K562 (cell line): ENCODE measurements at regions not wholly inside any gene's neighbourhood (a gene's known extent, or its start where the extent isn't known, plus 50 kb on each side); places are given as distances from the start of the nearest gene placed in this dataset.

ENCODE experiments used
- ATAC-seq: fragments of 200-7000 bp; cut with Tn5 transposase; 3 replicates; pipeline ENCODE4 v1.9.1; 2020; ENCODE audit warnings: moderate library complexity
- BruUV-seq: library from RNA; stranded (reverse); fragments of 400-500 nt; replicated peaks from 2 replicates; lab custom pipeline; 2021; lab: Mats Ljungman, UMichigan
- CTCF ChIA-PET: fragments of 300-600 bp; formaldehyde crosslinking; extraction: SDS; loops from one replicate; lab custom pipeline; 2021; ENCODE audit warnings: low intra/inter-chr PET ratio; lab: Yijun Ruan, JAX
- POLR2A ChIA-PET: fragments of 300-600, 350-650 bp; sonication (Branson Sonifier 250); formaldehyde crosslinking; extraction: SDS; loops from one replicate; lab custom pipeline; 2021; ENCODE audit warnings: antibody characterized with exemption, inconsistent platforms; lab: Yijun Ruan, JAX
- DNase-seq, 4 experiments: peaks; one replicate each; pipeline versions ENCODE4 v3.0.0 to v3.0.0-alpha.2; 2011 to 2018; ENCODE audit warnings: low spot score in 3 of 4, mixed read lengths in 3 of 4; ENCODE audit errors: extremely low read depth in 1 of 4
- FAIRE-seq: peaks from 2 replicates; lab custom pipeline; 2011; peaks lifted over from hg19 to GRCh38; lab: Jason Lieb, UNC
- H2AFZ ChIP-seq: 2 replicates; pipeline ENCODE4 v1.6.0; 2011; ENCODE audit warnings: low read depth, low read length, control low read depth, inconsistent platforms
- H3K27ac ChIP-seq: fragments of 200-600 bp; 3 replicates; pipeline ENCODE4 v1.8.0; 2011; ENCODE audit warnings: low read depth, mild to moderate bottlenecking, control low read depth, inconsistent platforms, low read length, moderate library complexity, mixed read lengths; ENCODE audit errors: extremely low read depth
- H3K27me3 ChIP-seq, 2 experiments: fragments of 300-600 bp in 1 of 2; 2 replicates in 1 of 2; 3 replicates in 1 of 2; pipeline versions ENCODE4 v1.6.0 to v1.8.0; 2011; ENCODE audit warnings: inconsistent platforms in 2 of 2, low read length in 2 of 2, mild to moderate bottlenecking in 1 of 2, mixed read lengths in 1 of 2, moderate library complexity in 1 of 2; ENCODE audit not compliant: control insufficient read depth in 2 of 2, insufficient read depth in 2 of 2
- H3K36me3 ChIP-seq: fragments of 300-600 bp; 3 replicates; pipeline ENCODE4 v1.8.0; 2011; ENCODE audit warnings: mild to moderate bottlenecking, low read length, inconsistent platforms; ENCODE audit not compliant: control insufficient read depth, insufficient read depth
- H3K4me1 ChIP-seq, 2 experiments: fragments of 200-600 bp in 1 of 2; replicated peaks in 1 of 2; 2 replicates in 1 of 2; 3 replicates in 1 of 2; pipeline versions ENCODE4 v1.5.1 to v1.8.0; 2011; ENCODE audit warnings: inconsistent platforms in 2 of 2, low read length in 2 of 2, mild to moderate bottlenecking in 1 of 2, mixed read lengths in 1 of 2, moderate library complexity in 1 of 2; ENCODE audit not compliant: control insufficient read depth in 2 of 2, insufficient read depth in 2 of 2
- H3K4me2 ChIP-seq: 2 replicates; pipeline ENCODE4 v1.6.1; 2011; ENCODE audit warnings: low read length, control low read depth, inconsistent platforms, mixed read lengths; ENCODE audit not compliant: insufficient read depth
- H3K4me3 ChIP-seq: fragments of 200-600 bp; sonication (generic), shearing (Covaris generic); 2 replicates; pipeline ENCODE4 v1.5.1; 2016; ENCODE audit warnings: control low read depth, inconsistent platforms
- H3K79me2 ChIP-seq: fragments of 200-600 bp; 3 replicates; pipeline ENCODE4 v1.8.0; 2011; ENCODE audit warnings: low read length, inconsistent platforms; ENCODE audit not compliant: control insufficient read depth, insufficient read depth
- H3K9ac ChIP-seq, 2 experiments: 2 replicates each; pipeline versions ENCODE4 v1.6.0 to v1.6.1; 2011; ENCODE audit warnings: low read depth in 2 of 2, low read length in 2 of 2, control low read depth in 1 of 2, inconsistent platforms in 1 of 2, mild to moderate bottlenecking in 1 of 2, mixed read lengths in 1 of 2; ENCODE audit not compliant: insufficient read depth in 1 of 2
- H3K9me1 ChIP-seq: one replicate; pipeline ENCODE4 v1.6.0; 2011; ENCODE audit warnings: inconsistent platforms, mild to moderate bottlenecking, low read length, moderate library complexity; ENCODE audit not compliant: control insufficient read depth, insufficient read depth
- H3K9me3 ChIP-seq: replicated peaks from 2 replicates; pipeline ENCODE4 v1.5.1; 2011; ENCODE audit warnings: low read depth, low read length, inconsistent platforms; ENCODE audit not compliant: control insufficient read depth, insufficient read depth
- H4K20me1 ChIP-seq: replicated peaks from 2 replicates; pipeline ENCODE4 v1.6.1; 2011; ENCODE audit warnings: low read length, inconsistent platforms, mixed read lengths; ENCODE audit not compliant: control insufficient read depth, insufficient read depth
- CBFB ChIP-seq: sonication (generic); formaldehyde crosslinking; IDR thresholded peaks from 2 replicates; pipeline ENCODE4 v1.4.0; 2020; ENCODE audit warnings: mild to moderate bottlenecking, missing genetic modification reagents
- CBX3 ChIP-seq, 2 experiments: IDR thresholded peaks; 1 replicate in 1 of 2; 2 replicates in 1 of 2; pipeline ENCODE4 v1.6.1; 2012; ENCODE audit warnings: inconsistent platforms in 2 of 2, low read length in 2 of 2, borderline replicate concordance in 1 of 2, control low read depth in 1 of 2
- CLOCK ChIP-seq: fragments of 250-450 bp; sonication (Bioruptor Pico); IDR thresholded peaks from 2 replicates; pipeline ENCODE4 v1.4.0; 2020; ENCODE audit warnings: mild to moderate bottlenecking, moderate library complexity, borderline replicate concordance
- HCFC1 ChIP-seq: IDR thresholded peaks from 2 replicates; pipeline ENCODE4 v1.6.1; 2012; ENCODE audit warnings: low read depth, low read length, improper control_type of control experiment
- RBFOX2 ChIP-seq: fragments of 200-400 bp; formaldehyde crosslinking; IDR thresholded peaks from 2 replicates; pipeline ENCODE4 v1.6.1; 2017; ENCODE audit warnings: low read depth, mild to moderate bottlenecking, low read length, moderate library complexity
- SMAD3 ChIP-seq: fragments of 450-650 bp; formaldehyde crosslinking; conservative IDR thresholded peaks from 2 replicates; pipeline ENCODE4 v1.4.0; 2020; ENCODE audit warnings: mild to moderate bottlenecking
- SOX6 ChIP-seq: fragments of 450-650 bp; IDR thresholded peaks from 2 replicates; pipeline ENCODE4 v1.6.1; 2014; ENCODE audit warnings: mild to moderate bottlenecking
- SPI1 ChIP-seq: IDR thresholded peaks from 2 replicates; pipeline ENCODE4 v1.6.1; 2011; ENCODE audit warnings: low read depth, low read length, control low read depth, borderline replicate concordance
- STAT5B ChIP-seq: fragments of 250-450 bp; sonication (Bioruptor Pico); IDR thresholded peaks from 2 replicates; pipeline ENCODE4 v1.8.0; 2021; ENCODE audit warnings: mild to moderate bottlenecking, inconsistent platforms
- TOE1 ChIP-seq, 2 experiments: fragments of 450-650 bp in 1 of 2; sonication (generic) in 1 of 2; formaldehyde crosslinking in 1 of 2; IDR thresholded peaks; 2 replicates each; pipeline versions ENCODE4 v1.7.1 to v1.8.0; 2016 to 2022; ENCODE audit warnings: borderline replicate concordance in 2 of 2, mild to moderate bottlenecking in 2 of 2, antibody characterized with exemption in 1 of 2, inconsistent platforms in 1 of 2, low read depth in 1 of 2, missing genetic modification reagents in 1 of 2, moderate library complexity in 1 of 2
- VEZF1 ChIP-seq: fragments of 200-800 bp; sonication (Bioruptor generic); IDR thresholded peaks from 2 replicates; pipeline ENCODE4 v1.6.1; 2017; ENCODE audit warnings: missing genetic modification characterization, missing compliant biosample characterization
- ZBTB12 ChIP-seq: fragments of 250-450 bp; sonication (Bioruptor Pico); IDR thresholded peaks from 2 replicates; pipeline ENCODE4 v1.4.0; 2020
- ZBTB8A ChIP-seq: fragments of 450-650 bp; IDR thresholded peaks from 2 replicates; pipeline ENCODE4 v1.6.1; 2018; ENCODE audit warnings: mild to moderate bottlenecking, moderate library complexity; ENCODE audit not compliant: partially characterized antibody
- ZC3H4 ChIP-seq: sonication (generic); formaldehyde crosslinking; IDR thresholded peaks from 2 replicates; pipeline ENCODE4 v1.9.0; 2021; ENCODE audit warnings: missing genetic modification reagents, borderline replicate concordance
- ZNF282 ChIP-seq: sonication (generic); formaldehyde crosslinking; IDR thresholded peaks from 2 replicates; pipeline ENCODE4 v1.8.1; 2023; ENCODE audit warnings: missing genetic modification reagents
- ZNF561 ChIP-seq: fragments of 450-650 bp; formaldehyde crosslinking; conservative IDR thresholded peaks from 2 replicates; pipeline ENCODE4 v1.4.0; 2020; ENCODE audit warnings: mild to moderate bottlenecking, moderate library complexity
- WGBS: fragments of 100-300 bp; shearing (Covaris generic); methylation state at CpG from one replicate; pipeline ENCODE4 v1.1.6; 2016; ENCODE audit warnings: low coverage, mixed read lengths; ENCODE audit not compliant: insufficient coverage; ENCODE audit errors: missing lambda C conversion rate; 5-methylcytosine and 5-hydroxymethylcytosine counted together
- in situ Hi-C: fragments of 300-500 bp; cut with MboI; formaldehyde crosslinking; loops from 4 replicates; pipeline ENCODE4 v1.15.0; 2018; ENCODE audit warnings: inconsistent platforms, mixed read lengths
- intact Hi-C: fragments of 100-400 bp; cut with micrococcal nuclease; formaldehyde crosslinking; loops from 2 replicates; pipeline ENCODE4 v1.14.2; 2022

- no peak for ATAC-seq
- no peak for DNase-seq
- 0% methylated on average over 3 of the region's 4 CpGs for WGBS
- no peaks in the 10 kb centered on the region for H3K27me3 ChIP-seq
- no peaks in the 10 kb centered on the region for H3K9me3 ChIP-seq
- H3K4me3 ChIP-seq, result no peak overlapping the region
- no peak for FAIRE-seq
- no peak overlapping the region for H2AFZ ChIP-seq
- BruUV-seq, result no TSS peak
- H3K79me2 ChIP-seq, result no peaks in the 10 kb centered on the region
- H3K9me1 ChIP-seq, result no peaks in the 10 kb centered on the region
- ChIA-PET CTCF (no interaction called here), POLR2A (interaction anchor here (0.6 kb wide), 1 partner anchor 1797 kb away, joined by 4 read pairs; no protein-coding TSS in a partner anchor)
- in situ Hi-C loops (no loop called here), intact Hi-C loops (no loop called here)
- H4K20me1 ChIP-seq, result no peaks in the 10 kb centered on the region
- no peaks in the 10 kb centered on the region for H3K4me1 ChIP-seq
- no peak overlapping the region for H3K27ac ChIP-seq
- H3K9ac ChIP-seq, result no peak overlapping the region
- H3K4me2 ChIP-seq, result no peak overlapping the region
- H3K36me3 ChIP-seq, result no peaks in the 10 kb centered on the region
- TF ChIP-seq ZC3H4 (CRISPR knock-in tag) (no peak), ZBTB8A (no peak), HCFC1 (no peak), ZBTB12 (no peak), ZNF561 (CRISPR knock-in tag) (no peak), CBX3 (IDR thresholded peaks at IDR 0.05; ENCODE audit: borderline replicate concordance in 1 of 2, low read length in 2 of 2) (no peak), ZNF282 (no peak), RBFOX2 (no peak), CLOCK (CRISPR knock-in tag) (no peak), CBFB (CRISPR knock-in tag) (no peak), TOE1 (IDR thresholded peaks at IDR 0.05; ENCODE audit: borderline replicate concordance) (no peak), TOE1 (CRISPR knock-in tag; IDR thresholded peaks at IDR 0.05; ENCODE audit: borderline replicate concordance, low read depth) (no peak), VEZF1 (CRISPR knock-in tag) (no peak), STAT5B (CRISPR knock-in tag) (no peak), SMAD3 (CRISPR knock-in tag) (no peak), SPI1 (no peak), SOX6 (no peak)
Measured at GRCh38 chr13:55013051-55013450, 1984.4 kb downstream of the OLFM4 start.
